ENCODE measurements at regions not wholly inside any gene's neighbourhood (a gene's known extent, or its start where the extent isn't known, plus 50 kb on each side); places are given as distances from the start of the nearest gene placed in this dataset.

DNA sequence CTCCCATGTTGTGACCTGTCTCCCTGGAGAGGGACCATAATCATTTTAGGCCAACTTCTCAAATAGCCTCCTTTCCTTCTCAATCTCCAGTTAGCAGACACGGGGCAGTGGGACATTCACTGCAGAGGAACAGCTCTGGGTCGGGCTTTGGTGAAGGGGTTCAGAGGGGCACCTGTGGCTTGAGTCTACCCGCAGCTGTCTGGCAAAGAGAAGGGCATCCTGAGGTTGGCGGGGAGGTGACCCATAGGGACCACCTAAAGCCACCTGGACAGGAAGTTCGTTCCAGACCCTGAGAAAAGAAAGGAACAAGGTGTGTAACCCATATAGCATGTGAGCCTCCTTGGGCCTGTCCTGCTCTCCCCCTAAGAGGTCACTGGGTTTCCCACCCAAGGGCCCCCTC is 155.0 kb downstream of the OAT start:
- H3K4me1 Mint-ChIP-seq, result no peaks in the 10 kb centered on the region

GRCh38 chr10:124262971-124263370 is 155.8 kb downstream of the OAT start:
- Mint-ChIP-seq H3K36me3 (ENCODE audit: insufficient read depth) (no peaks in the 10 kb centered on the region), H3K4me1 (no peaks in the 10 kb centered on the region), H3K27ac (ENCODE audit: low read depth) (no peak overlapping the region), H3K9me3 (no peaks in the 10 kb centered on the region), H3K4me3 (no peak overlapping the region), H3K27me3 (peaks cover 22% of the 10 kb centered on the region)
- ATAC-seq (replicated peaks; ENCODE audit: extremely low read depth, poor library complexity, severe bottlenecking), result no peak
- no peak for DNase-seq (ENCODE audit: low spot score in 2 of 2)

More for the DNA sequence above, 155.0 kb downstream of the OAT start:
- Mint-ChIP-seq H3K36me3 (ENCODE audit: insufficient read depth) (no peaks in the 10 kb centered on the region), H3K4me3 (no peak overlapping the region), H3K9me3 (no peaks in the 10 kb centered on the region), H3K27ac (ENCODE audit: low read depth) (no peak overlapping the region), H3K27me3 (peaks cover 24% of the 10 kb centered on the region)
- DNase-seq (ENCODE audit: low spot score in 2 of 2), result no peak
- ATAC-seq (replicated peaks; ENCODE audit: extremely low read depth, poor library complexity, severe bottlenecking), result no peak

- no peaks in the 10 kb centered on the region for H3K4me1 Mint-ChIP-seq
- ATAC-seq (replicated peaks; ENCODE audit: extremely low read depth, poor library complexity, severe bottlenecking), result no peak
- no peak overlapping the region for H3K27ac Mint-ChIP-seq (ENCODE audit: low read depth)
Measured at GRCh38 chr10:124262234-124262865, 156.4 kb downstream of the OAT start.

DNA sequence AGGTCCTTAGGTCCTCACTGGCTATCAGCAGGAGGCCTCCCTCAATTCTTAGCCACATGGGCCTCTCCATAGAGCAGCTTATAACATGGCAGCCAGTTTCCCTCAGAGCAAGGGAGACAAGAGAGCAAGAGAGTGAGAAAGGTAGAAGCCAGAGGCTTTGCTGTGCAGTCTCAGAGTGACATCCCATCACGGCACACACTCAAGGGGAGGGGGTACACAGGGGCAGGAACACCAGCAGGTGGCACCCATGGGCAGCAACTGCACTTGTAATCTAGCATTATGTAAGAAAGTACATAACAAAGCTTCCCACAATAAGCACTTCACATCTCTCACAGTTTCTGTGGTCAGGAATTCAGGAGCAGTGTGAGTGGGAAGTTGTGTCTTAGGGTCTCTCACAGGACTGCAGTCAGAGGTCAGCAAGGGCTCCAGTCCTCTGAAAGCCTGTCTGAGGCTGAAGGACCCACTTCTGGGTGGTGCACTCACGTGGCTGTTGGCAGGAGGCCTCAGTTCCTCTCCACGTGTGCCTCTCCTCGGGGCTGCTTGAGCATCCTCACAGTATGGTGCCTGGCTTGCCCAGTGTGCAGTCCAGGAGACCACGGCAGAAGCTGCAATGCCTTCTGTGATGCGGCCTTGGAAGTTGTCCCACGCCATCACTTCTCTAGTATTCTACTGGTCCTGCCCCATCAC is 159.4 kb downstream of the OAT start:
- Mint-ChIP-seq H3K9me3 (no peaks in the 10 kb centered on the region), H3K36me3 (ENCODE audit: insufficient read depth) (no peaks in the 10 kb centered on the region), H3K4me1 (no peaks in the 10 kb centered on the region), H3K4me3 (no peak overlapping the region), H3K27me3 (peaks cover 3% of the 10 kb centered on the region), H3K27ac (ENCODE audit: low read depth) (no peak overlapping the region)
- ATAC-seq (replicated peaks; ENCODE audit: extremely low read depth, poor library complexity, severe bottlenecking) (no peak), DNase-seq (ENCODE audit: low spot score in 2 of 2) (no peak)

More at GRCh38 chr10:124262234-124262865, 156.4 kb downstream of the OAT start:
- no peak overlapping the region for H3K4me3 Mint-ChIP-seq
- H3K9me3 Mint-ChIP-seq, result no peaks in the 10 kb centered on the region
- H3K27me3 Mint-ChIP-seq, result peaks cover 20% of the 10 kb centered on the region
- no peak for DNase-seq (ENCODE audit: low spot score in 2 of 2)
- H3K36me3 Mint-ChIP-seq (ENCODE audit: insufficient read depth), result no peaks in the 10 kb centered on the region

- no peak for DNase-seq (ENCODE audit: low spot score in 2 of 2)
- Mint-ChIP-seq H3K27me3 (peaks cover 6% of the 10 kb centered on the region), H3K9me3 (no peaks in the 10 kb centered on the region), H3K4me3 (no peak overlapping the region), H3K4me1 (no peaks in the 10 kb centered on the region), H3K36me3 (ENCODE audit: insufficient read depth) (no peaks in the 10 kb centered on the region), H3K27ac (ENCODE audit: low read depth) (no peak overlapping the region)
- no peak for ATAC-seq (replicated peaks; ENCODE audit: extremely low read depth, poor library complexity, severe bottlenecking)
Measured at GRCh38 chr10:124257781-124258180, 160.9 kb downstream of the OAT start.

DNA sequence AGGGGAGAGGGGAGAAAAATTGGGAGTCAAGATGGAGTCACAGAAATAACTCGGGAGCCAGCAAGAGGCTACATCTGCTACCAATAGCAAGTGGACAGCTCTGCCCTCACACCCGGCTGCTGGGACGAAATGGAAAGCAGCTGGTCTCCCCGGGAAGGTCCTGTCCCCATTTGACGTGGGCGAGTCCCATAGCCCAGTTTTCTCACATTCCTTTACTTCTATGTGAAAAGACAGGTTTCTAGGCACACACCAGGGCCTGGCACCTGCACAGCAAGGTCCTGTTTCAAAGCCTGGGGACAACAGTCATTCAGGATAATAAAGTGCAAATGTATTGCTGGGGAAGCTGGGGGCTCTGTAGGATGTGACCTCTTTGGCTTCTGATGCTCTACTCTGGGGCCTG is 162.6 kb downstream of the OAT start:
- Mint-ChIP-seq H3K36me3 (ENCODE audit: insufficient read depth) (no peaks in the 10 kb centered on the region), H3K9me3 (no peaks in the 10 kb centered on the region), H3K4me1 (no peaks in the 10 kb centered on the region), H3K27me3 (peaks cover 14% of the 10 kb centered on the region), H3K4me3 (no peak overlapping the region), H3K27ac (ENCODE audit: low read depth) (no peak overlapping the region)
- no peak for DNase-seq (ENCODE audit: low spot score in 2 of 2)
- no peak for ATAC-seq (replicated peaks; ENCODE audit: extremely low read depth, poor library complexity, severe bottlenecking)

- peaks cover 18% of the 10 kb centered on the region for H3K27me3 Mint-ChIP-seq
- ATAC-seq (replicated peaks; ENCODE audit: extremely low read depth, poor library complexity, severe bottlenecking), result no peak
Measured at GRCh38 chr10:124255556-124255955, 162.2 kb upstream of the CHST15 start.

GRCh38 chr10:124254490-124254889 is 161.1 kb upstream of the CHST15 start:
- H3K4me1 Mint-ChIP-seq, result no peaks in the 10 kb centered on the region
- no peak overlapping the region for H3K27ac Mint-ChIP-seq (ENCODE audit: low read depth)
- H3K27me3 Mint-ChIP-seq, result peaks cover 23% of the 10 kb centered on the region
- DNase-seq (ENCODE audit: low spot score in 2 of 2), result no peak
- ATAC-seq (replicated peaks; ENCODE audit: extremely low read depth, poor library complexity, severe bottlenecking), result no peak
- H3K4me3 Mint-ChIP-seq, result no peak overlapping the region
- no peaks in the 10 kb centered on the region for H3K36me3 Mint-ChIP-seq (ENCODE audit: insufficient read depth)
- no peaks in the 10 kb centered on the region for H3K9me3 Mint-ChIP-seq

More at GRCh38 chr10:124255556-124255955, 162.2 kb upstream of the CHST15 start:
- Mint-ChIP-seq H3K36me3 (ENCODE audit: insufficient read depth) (no peaks in the 10 kb centered on the region), H3K9me3 (no peaks in the 10 kb centered on the region), H3K4me3 (no peak overlapping the region), H3K4me1 (no peaks in the 10 kb centered on the region), H3K27ac (ENCODE audit: low read depth) (no peak overlapping the region)
- no peak for DNase-seq (ENCODE audit: low spot score in 2 of 2)

DNA sequence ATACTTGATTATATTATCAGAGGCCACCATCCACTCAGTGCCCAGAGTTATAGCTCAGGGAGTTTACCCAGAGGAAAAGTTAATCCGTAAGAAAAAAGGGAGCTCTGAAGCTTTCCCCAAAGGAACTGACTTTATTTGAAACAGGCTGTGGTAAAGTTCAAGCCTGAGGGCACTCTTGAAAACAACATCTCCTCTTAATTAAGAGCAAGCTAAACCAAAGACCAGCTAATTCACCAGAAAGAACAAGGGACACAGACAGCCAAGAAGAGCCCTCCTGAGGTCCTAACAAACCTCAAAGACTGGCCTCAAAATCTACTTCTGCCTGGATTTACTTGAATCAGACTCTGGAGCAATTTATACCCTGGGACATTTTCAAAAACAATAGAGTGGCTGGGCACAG is 159.6 kb upstream of the CHST15 start:
- H3K9me3 Mint-ChIP-seq, result no peaks in the 10 kb centered on the region
- no peak for DNase-seq (ENCODE audit: low spot score in 2 of 2)
- no peaks in the 10 kb centered on the region for H3K4me1 Mint-ChIP-seq
- H3K36me3 Mint-ChIP-seq (ENCODE audit: insufficient read depth), result no peaks in the 10 kb centered on the region
- peaks cover 23% of the 10 kb centered on the region for H3K27me3 Mint-ChIP-seq
- H3K4me3 Mint-ChIP-seq, result no peak overlapping the region
- no peak overlapping the region for H3K27ac Mint-ChIP-seq (ENCODE audit: low read depth)
- no peak for ATAC-seq (replicated peaks; ENCODE audit: extremely low read depth, poor library complexity, severe bottlenecking)

DNA sequence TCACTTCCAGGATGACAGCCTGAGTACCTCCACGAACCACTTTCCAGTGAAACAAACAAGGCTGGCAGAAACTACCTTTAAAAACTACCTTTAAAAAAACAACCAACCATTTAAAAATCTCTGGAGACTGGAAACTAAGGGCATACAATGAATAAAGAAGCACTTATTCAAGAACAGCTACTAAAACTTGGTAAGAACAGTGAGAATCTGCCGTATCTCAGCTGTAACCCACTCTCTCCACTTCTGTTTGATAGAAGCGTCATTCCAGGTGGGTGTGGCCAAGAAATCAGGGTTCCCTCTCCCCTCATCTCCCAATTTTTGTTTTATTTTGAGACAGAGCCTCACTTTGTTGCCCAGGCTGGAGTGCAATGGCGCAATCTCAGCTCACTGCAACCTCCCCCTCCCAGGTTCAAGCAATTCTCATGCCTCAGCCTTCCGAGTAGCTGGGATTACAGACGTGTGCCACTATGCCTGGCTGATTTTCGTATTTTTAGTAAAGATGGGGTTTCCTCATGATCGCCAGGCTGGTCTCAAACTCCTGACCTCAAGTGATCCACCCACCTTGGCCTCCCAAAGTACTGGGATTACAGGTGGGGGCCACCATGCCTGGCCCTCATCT is 158.8 kb upstream of the CHST15 start:
- no peak for ATAC-seq (replicated peaks; ENCODE audit: extremely low read depth, poor library complexity, severe bottlenecking)
- H3K4me1 Mint-ChIP-seq, result no peaks in the 10 kb centered on the region
- H3K9me3 Mint-ChIP-seq, result no peaks in the 10 kb centered on the region
- no peak for DNase-seq (ENCODE audit: low spot score in 2 of 2)
- H3K27ac Mint-ChIP-seq (ENCODE audit: low read depth), result no peak overlapping the region
- H3K36me3 Mint-ChIP-seq (ENCODE audit: insufficient read depth), result no peaks in the 10 kb centered on the region
- no peak overlapping the region for H3K4me3 Mint-ChIP-seq
- H3K27me3 Mint-ChIP-seq, result peaks cover 23% of the 10 kb centered on the region

DNA sequence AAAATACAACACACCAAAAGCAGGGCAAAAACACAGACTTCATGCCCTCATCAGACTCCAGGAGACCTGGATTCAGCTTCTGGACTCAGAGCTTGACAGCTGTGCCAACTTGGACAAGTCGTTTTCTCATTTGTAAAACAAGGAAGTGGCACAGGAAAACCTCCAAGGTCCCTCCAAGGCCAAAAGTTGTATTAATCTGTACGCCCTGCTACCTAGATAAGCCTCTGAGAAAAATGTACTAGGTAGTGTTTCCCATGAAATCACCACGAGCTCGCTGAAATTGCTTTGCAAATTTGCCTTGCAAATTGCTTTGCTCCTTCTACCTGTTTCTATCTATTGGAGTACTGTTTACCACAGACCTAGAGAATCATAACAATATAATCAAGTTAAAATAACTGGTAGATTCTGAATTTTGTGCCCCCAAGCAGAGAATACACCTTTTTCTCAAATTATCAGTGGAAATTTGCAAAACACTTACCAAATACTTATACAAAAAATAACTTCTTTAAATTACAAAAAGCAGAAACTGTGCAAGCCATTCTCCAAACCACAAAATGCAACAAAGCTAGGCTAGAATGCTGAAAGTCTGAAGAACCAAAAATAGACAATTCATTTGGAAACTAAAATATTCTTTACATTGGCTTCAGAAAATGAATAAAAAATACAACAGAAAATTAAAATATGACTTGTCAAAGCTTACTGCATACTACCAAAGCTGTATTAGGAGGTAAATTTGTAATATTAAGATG is 158.1 kb upstream of the CHST15 start:
- no peaks in the 10 kb centered on the region for H3K4me1 Mint-ChIP-seq
- no peak overlapping the region for H3K27ac Mint-ChIP-seq (ENCODE audit: low read depth)
- DNase-seq (ENCODE audit: low spot score in 2 of 2) (no peak), ATAC-seq (replicated peaks; ENCODE audit: extremely low read depth, poor library complexity, severe bottlenecking) (no peak)
- H3K9me3 Mint-ChIP-seq, result no peaks in the 10 kb centered on the region
- H3K27me3 Mint-ChIP-seq, result peaks cover 23% of the 10 kb centered on the region
- H3K36me3 Mint-ChIP-seq (ENCODE audit: insufficient read depth), result no peaks in the 10 kb centered on the region
- H3K4me3 Mint-ChIP-seq, result no peak overlapping the region

- Mint-ChIP-seq H3K4me3 (no peak overlapping the region), H3K9me3 (no peaks in the 10 kb centered on the region), H3K4me1 (no peaks in the 10 kb centered on the region), H3K36me3 (ENCODE audit: insufficient read depth) (no peaks in the 10 kb centered on the region), H3K27me3 (peaks cover 23% of the 10 kb centered on the region), H3K27ac (ENCODE audit: low read depth) (no peak overlapping the region)
- ATAC-seq (replicated peaks; ENCODE audit: extremely low read depth, poor library complexity, severe bottlenecking), result no peak
- no peak for DNase-seq (ENCODE audit: low spot score in 2 of 2)
Measured at GRCh38 chr10:124250506-124250905, 157.1 kb upstream of the CHST15 start.
